H9 (cell line): ENCODE measurements at regions not wholly inside any gene's neighbourhood (a gene's known extent, or its start where the extent isn't known, plus 50 kb on each side); places are given as distances from the start of the nearest gene placed in this dataset.

Experiments used
- DNase-seq: peaks from one replicate; pipeline ENCODE4 v3.0.0-alpha.2; 2017
- H2AFZ ChIP-seq: one replicate; pipeline ENCODE4 v1.6.1; 2013; ENCODE audit warnings: mild to moderate bottlenecking, low read length, control low read depth, moderate library complexity
- H2AK5ac ChIP-seq: 2 replicates; pipeline ENCODE4 v1.6.1; 2013; ENCODE audit warnings: low read length, control low read depth, mixed read lengths; ENCODE audit not compliant: insufficient read length
- H2BK120ac ChIP-seq: one replicate; pipeline ENCODE4 v1.6.1; 2013; ENCODE audit warnings: low read depth, mild to moderate bottlenecking, low read length, control low read depth, inconsistent platforms; ENCODE audit not compliant: poor library complexity, severe bottlenecking
- H2BK12ac ChIP-seq: 2 replicates; pipeline ENCODE4 v1.6.1; 2013; ENCODE audit warnings: low read length, control low read depth, mixed read lengths, low read depth; ENCODE audit not compliant: insufficient read length
- H2BK15ac ChIP-seq: 2 replicates; pipeline ENCODE4 v1.6.1; 2013; ENCODE audit warnings: low read depth, low read length, control low read depth
- H2BK20ac ChIP-seq: one replicate; pipeline ENCODE4 v1.6.1; 2013; ENCODE audit warnings: low read depth, mild to moderate bottlenecking, low read length, control low read depth, inconsistent platforms; ENCODE audit not compliant: poor library complexity, severe bottlenecking
- H2BK5ac ChIP-seq: 2 replicates; pipeline ENCODE4 v1.6.1; 2013; ENCODE audit warnings: low read length, control low read depth, mixed read lengths; ENCODE audit not compliant: insufficient read length
- H3K14ac ChIP-seq: 2 replicates; pipeline ENCODE4 v1.6.1; 2013; ENCODE audit warnings: low read length, control low read depth; ENCODE audit not compliant: insufficient read depth
- H3K18ac ChIP-seq: 2 replicates; pipeline ENCODE4 v1.6.1; 2013; ENCODE audit warnings: low read depth, mild to moderate bottlenecking, mixed read lengths, low read length, control low read depth; ENCODE audit not compliant: insufficient read length
- H3K23ac ChIP-seq: 2 replicates; pipeline ENCODE4 v1.6.1; 2013; ENCODE audit warnings: low read length, control low read depth, mixed read lengths, low read depth; ENCODE audit not compliant: insufficient read length
- H3K23me2 ChIP-seq: 2 replicates; pipeline ENCODE4 v1.6.1; 2013; ENCODE audit warnings: low read depth, mild to moderate bottlenecking, mixed read lengths, low read length, control low read depth; ENCODE audit not compliant: insufficient read length, poor library complexity, severe bottlenecking
- H3K27ac ChIP-seq: 2 replicates; pipeline ENCODE4 v1.5.1; 2013; ENCODE audit warnings: low read length, control low read depth, mixed read lengths, low read depth; ENCODE audit not compliant: insufficient read length
- H3K27me3 ChIP-seq: 2 replicates; pipeline ENCODE4 v1.6.1; 2013; ENCODE audit warnings: low read length, control low read depth, inconsistent platforms; ENCODE audit not compliant: insufficient read depth
- H3K4ac ChIP-seq: 2 replicates; pipeline ENCODE4 v1.6.1; 2013; ENCODE audit warnings: low read depth, mild to moderate bottlenecking, control low read depth, inconsistent platforms, low read length, moderate library complexity
- H3K4me1 ChIP-seq: 2 replicates; pipeline ENCODE4 v1.6.1; 2013; ENCODE audit warnings: low read length, control low read depth, inconsistent platforms; ENCODE audit not compliant: insufficient read depth
- H3K4me2 ChIP-seq: 2 replicates; pipeline ENCODE4 v1.6.1; 2013; ENCODE audit warnings: low read length, control low read depth, mixed read lengths; ENCODE audit not compliant: insufficient read length, insufficient read depth
- H3K56ac ChIP-seq: 2 replicates; pipeline ENCODE4 v1.6.1; 2013; ENCODE audit warnings: low read depth, mild to moderate bottlenecking, mixed read lengths, low read length, control low read depth; ENCODE audit not compliant: insufficient read length
- H3K79me1 ChIP-seq: 2 replicates; pipeline ENCODE4 v1.6.1; 2013; ENCODE audit warnings: low read depth, mild to moderate bottlenecking, moderate library complexity, low read length, control low read depth, inconsistent platforms; ENCODE audit not compliant: insufficient read depth, poor library complexity, severe bottlenecking
- H3K79me2 ChIP-seq: 2 replicates; pipeline ENCODE4 v1.6.1; 2013; ENCODE audit warnings: low read length, control low read depth, inconsistent platforms; ENCODE audit not compliant: insufficient read depth
- H3K9ac ChIP-seq: 2 replicates; pipeline ENCODE4 v1.6.1; 2013; ENCODE audit warnings: low read length, control low read depth, mixed read lengths; ENCODE audit not compliant: insufficient read length; ENCODE audit errors: extremely low read depth
- H3K9me3 ChIP-seq: one replicate; pipeline ENCODE4 v1.6.1; 2013; ENCODE audit warnings: low read depth, low read length, inconsistent platforms; ENCODE audit not compliant: control insufficient read depth
- H3T11ph ChIP-seq: one replicate; pipeline ENCODE4 v1.6.1; 2013; ENCODE audit warnings: mild to moderate bottlenecking, low read length, control low read depth, inconsistent platforms
- H4K20me1 ChIP-seq: one replicate; pipeline ENCODE4 v1.6.1; 2013; ENCODE audit not compliant: control insufficient read depth, insufficient read length, insufficient read depth
- H4K5ac ChIP-seq: 2 replicates; pipeline ENCODE4 v1.6.1; 2013; ENCODE audit warnings: low read depth, mild to moderate bottlenecking, mixed read lengths, low read length, control low read depth; ENCODE audit not compliant: insufficient read length
- H4K8ac ChIP-seq: replicated peaks from 2 replicates; pipeline ENCODE4 v1.6.1; 2013; ENCODE audit warnings: low read length, control low read depth, mixed read lengths, low read depth; ENCODE audit not compliant: insufficient read length
- H4K91ac ChIP-seq: 2 replicates; pipeline ENCODE4 v1.6.1; 2013; ENCODE audit warnings: low read depth, mild to moderate bottlenecking, moderate library complexity, mixed read lengths, low read length, control low read depth; ENCODE audit not compliant: insufficient read length
- H3K27ac Mint-ChIP-seq, 3 experiments: 2 replicates in 2 of 3; 3 replicates in 1 of 3; pipeline ENCODE4 v1.8.0; 2020 to 2021; ENCODE audit warnings: mixed read lengths in 3 of 3, mild to moderate bottlenecking in 1 of 3, moderate library complexity in 1 of 3
- H3K27me3 Mint-ChIP-seq: 2 replicates; pipeline ENCODE4 v1.8.0; 2021; ENCODE audit warnings: low read depth, mild to moderate bottlenecking, moderate library complexity, mixed read lengths
- H3K36me3 Mint-ChIP-seq, 3 experiments: 2 replicates in 2 of 3; 3 replicates in 1 of 3; pipeline ENCODE4 v1.8.0; 2020 to 2021; ENCODE audit warnings: low read depth in 3 of 3, mixed read lengths in 3 of 3; ENCODE audit not compliant: insufficient read depth in 1 of 3
- H3K4me1 Mint-ChIP-seq, 2 experiments: 2 replicates each; pipeline ENCODE4 v1.8.0; 2020; ENCODE audit warnings: mixed read lengths in 2 of 2
- H3K4me3 Mint-ChIP-seq, 2 experiments: 2 replicates in 1 of 2; 3 replicates in 1 of 2; pipeline ENCODE4 v1.8.0; 2020 to 2021; ENCODE audit warnings: mild to moderate bottlenecking in 2 of 2, mixed read lengths in 2 of 2, moderate library complexity in 1 of 2
- H3K9me3 Mint-ChIP-seq, 2 experiments: 2 replicates in 1 of 2; 3 replicates in 1 of 2; pipeline ENCODE4 v1.8.0; 2020; ENCODE audit warnings: mild to moderate bottlenecking in 2 of 2, mixed read lengths in 2 of 2, moderate library complexity in 1 of 2
- CTCF ChIP-seq: fragments of 200-600 bp; sonication (generic); conservative IDR thresholded peaks from 3 replicates; pipeline ENCODE4 v1.8.0; 2021; ENCODE audit warnings: antibody characterized with exemption, mild to moderate bottlenecking
- WGBS: extraction: QIAGEN DNeasy Blood & Tissue Kit; methylation state at CpG from one replicate; pipeline ENCODE4 v1.1.7; 2013; ENCODE audit warnings: missing lambda C conversion rate, low lambda C conversion rate, mixed read lengths; ENCODE audit not compliant: insufficient read length; ENCODE audit errors: extremely low coverage; 5-methylcytosine and 5-hydroxymethylcytosine counted together

DNA sequence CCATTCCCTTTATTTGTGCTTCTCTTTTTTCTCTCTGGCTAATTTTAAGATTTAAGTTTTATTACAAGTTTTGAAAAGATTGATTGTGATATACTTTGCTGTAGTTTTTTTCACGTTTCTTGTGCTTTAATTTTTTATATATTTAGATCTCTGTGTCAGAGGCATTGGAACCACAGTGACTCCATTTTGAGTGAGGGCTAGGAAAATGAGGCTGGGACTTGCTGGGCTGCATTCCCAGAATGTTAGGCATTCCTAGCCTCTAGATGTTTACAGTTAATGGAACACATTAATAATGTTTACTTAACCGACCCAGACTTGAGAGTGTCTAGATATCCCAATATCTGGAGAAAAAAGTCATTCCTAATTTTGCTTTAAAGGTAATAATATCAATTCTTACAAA, 939.4 kb downstream of the BRINP3 start:
- Histone ChIP-seq H2BK12ac (no peak overlapping the region), H3K23me2 (no peaks in the 10 kb centered on the region), H3K9ac (no peak overlapping the region), H3K79me1 (no peaks in the 10 kb centered on the region), H3K23ac (no peak overlapping the region), H2BK15ac (no peak overlapping the region), H3T11ph (no peak overlapping the region), H4K20me1 (no peaks in the 10 kb centered on the region), H3K56ac (no peak overlapping the region), H3K18ac (no peak overlapping the region), H3K27ac (no peak overlapping the region), H2AFZ (no peak overlapping the region), H2BK120ac (no peak overlapping the region), H3K4ac (no peak overlapping the region), H3K9me3 (no peaks in the 10 kb centered on the region), H4K5ac (no peak overlapping the region), H2BK5ac (no peak overlapping the region), H3K14ac (no peak overlapping the region), H3K4me1 (no peaks in the 10 kb centered on the region), H2AK5ac (no peak overlapping the region), H2BK20ac (no peak overlapping the region), H4K91ac (no peak overlapping the region), H4K8ac (no peak overlapping the region), H3K27me3 (no peaks in the 10 kb centered on the region), H3K79me2 (no peaks in the 10 kb centered on the region), H3K4me2 (no peak overlapping the region)
- no peaks in the 10 kb centered on the region for H3K27me3 Mint-ChIP-seq
- no CpG with 5 or more reads among the region's 2 CpGs for WGBS
- H3K4me3 Mint-ChIP-seq, result no peak overlapping the region
- peaks cover 4 to 5% of the 10 kb centered on the region in 2 experiments; a peak in 2 of 5 replicates for H3K9me3 Mint-ChIP-seq
- no peak overlapping the region for H3K27ac Mint-ChIP-seq
- no peak for DNase-seq
- no peaks in the 10 kb centered on the region for H3K4me1 Mint-ChIP-seq
- no peak for TF ChIP-seq CTCF
- H3K36me3 Mint-ChIP-seq, result peaks cover 0 to 2% (median 0%) of the 10 kb centered on the region in 3 experiments; a peak in 1 of 7 replicates
